Fibroblast of lung (primary cell): ENCODE measurements at regions not wholly inside any gene's neighbourhood (a gene's known extent, or its start where the extent isn't known, plus 50 kb on each side); places are given as distances from the start of the nearest gene placed in this dataset.

ENCODE experiments used
- DNase-seq, 2 donors: peaks; one replicate each; pipeline versions ENCODE4 v3.0.0 to v3.0.0-alpha.2; 2010; ENCODE audit warnings: low read depth in 2 of 2
- H2AFZ ChIP-seq: 2 replicates; pipeline ENCODE4 v1.5.1; 2012; ENCODE audit warnings: low read length, control low read depth, inconsistent platforms
- H3K27ac ChIP-seq: 2 replicates; pipeline ENCODE4 v1.5.1; 2011; ENCODE audit warnings: low read length, control low read depth; ENCODE audit not compliant: insufficient read depth
- H3K27me3 ChIP-seq: 2 replicates; pipeline ENCODE4 v1.5.1; 2011; ENCODE audit warnings: mild to moderate bottlenecking, low read length; ENCODE audit not compliant: control insufficient read depth, insufficient read depth
- H3K36me3 ChIP-seq: 2 replicates; pipeline ENCODE4 v1.5.1; 2011; ENCODE audit warnings: low read length; ENCODE audit not compliant: control insufficient read depth, insufficient read depth
- H3K4me1 ChIP-seq: 2 replicates; pipeline ENCODE4 v1.5.1; 2011; ENCODE audit warnings: low read length; ENCODE audit not compliant: control insufficient read depth, insufficient read depth; ENCODE audit errors: extremely low read depth
- H3K4me2 ChIP-seq: 2 replicates; pipeline ENCODE4 v1.5.1; 2011; ENCODE audit warnings: low read length, control low read depth; ENCODE audit not compliant: insufficient read depth; ENCODE audit errors: extremely low read depth
- H3K4me3 ChIP-seq, 4 experiments: fragments of 200-600 bp in 1 of 4; sonication (generic) in 1 of 4; replicated peaks in 1 of 4; 2 replicates each; pipeline ENCODE4 v1.5.1; 2011 to 2016; ENCODE audit warnings: low read length in 4 of 4, low read depth in 3 of 4, mild to moderate bottlenecking in 3 of 4, control low read depth in 2 of 4, inconsistent platforms in 1 of 4, mixed read lengths in 1 of 4; ENCODE audit not compliant: insufficient read depth in 1 of 4; ENCODE audit errors: control extremely low read depth in 1 of 4
- H3K79me2 ChIP-seq: 2 replicates; pipeline ENCODE4 v1.5.1; 2012; ENCODE audit warnings: mild to moderate bottlenecking, low read length, inconsistent platforms; ENCODE audit not compliant: control insufficient read depth, insufficient read depth
- H3K9ac ChIP-seq: 2 replicates; pipeline ENCODE4 v1.5.1; 2011; ENCODE audit warnings: mild to moderate bottlenecking, low read length, control low read depth; ENCODE audit not compliant: insufficient read depth
- H3K9me3 ChIP-seq: 2 replicates; pipeline ENCODE4 v1.5.1; 2012; ENCODE audit warnings: low read depth, low read length; ENCODE audit not compliant: control insufficient read depth, insufficient read depth
- H4K20me1 ChIP-seq: 2 replicates; pipeline ENCODE4 v1.5.1; 2011; ENCODE audit warnings: low read length; ENCODE audit not compliant: control insufficient read depth, insufficient read depth; ENCODE audit errors: extremely low read depth
- CTCF ChIP-seq, 2 donors: IDR thresholded peaks in 1 of 2; conservative IDR thresholded peaks in 1 of 2; 1 replicate in 1 of 2; 2 replicates in 1 of 2; pipeline ENCODE4 v1.5.1; 2011 to 2012; ENCODE audit warnings: low read length in 2 of 2, control low read depth in 1 of 2, inconsistent platforms in 1 of 2, low read depth in 1 of 2, mild to moderate bottlenecking in 1 of 2
- EZH2 ChIP-seq: IDR thresholded peaks from 2 replicates; pipeline ENCODE4 v1.5.1; 2012; ENCODE audit warnings: low read length, control low read depth, mild to moderate bottlenecking; ENCODE audit errors: missing control alignments

DNA sequence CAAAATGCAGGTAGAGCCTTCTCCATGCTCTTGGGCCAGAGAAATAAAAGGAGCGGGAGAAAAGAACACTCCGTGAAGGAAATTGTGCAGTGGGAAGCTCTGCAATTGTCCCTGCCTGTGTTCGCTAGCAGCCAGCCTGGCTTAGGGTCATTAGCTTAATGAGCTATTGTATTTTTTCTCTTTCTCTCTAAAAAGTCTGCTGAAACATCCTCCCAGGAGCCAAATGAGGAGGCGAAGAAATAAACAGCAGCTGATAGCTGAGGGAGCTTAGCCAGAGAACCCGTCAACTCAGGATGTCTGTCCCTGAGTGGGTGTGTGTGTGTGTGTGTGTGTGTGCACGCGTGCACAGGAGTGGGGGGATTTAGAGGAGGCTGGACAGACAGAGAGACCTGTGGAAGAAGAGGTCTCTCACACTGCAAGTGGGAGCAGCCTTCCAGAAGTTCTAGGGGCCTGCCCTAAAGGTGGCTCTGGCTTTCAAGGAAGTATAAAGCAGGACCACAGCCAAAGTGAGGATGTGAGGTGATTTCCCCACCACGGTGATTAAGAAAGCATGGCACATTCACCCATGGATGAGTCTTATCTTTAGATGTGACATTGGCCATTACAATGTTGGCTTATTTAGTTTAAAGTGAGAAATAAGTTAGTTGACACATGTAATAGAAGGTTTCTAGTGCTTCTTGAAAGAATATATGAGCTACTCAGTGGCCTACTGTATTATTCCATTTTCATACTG is 690.4 kb downstream of the RNF144A start:
- Histone ChIP-seq H3K79me2 (no peaks in the 10 kb centered on the region), H3K4me1 (no peaks in the 10 kb centered on the region)
- TF ChIP-seq EZH2 (no peak), CTCF (conservative IDR thresholded peaks at IDR 0.05 in 1 of 2, IDR thresholded peaks at IDR 0.05 in 1 of 2; ENCODE audit: low read depth in 1 of 2, low read length in 2 of 2) (no peak)

DNA sequence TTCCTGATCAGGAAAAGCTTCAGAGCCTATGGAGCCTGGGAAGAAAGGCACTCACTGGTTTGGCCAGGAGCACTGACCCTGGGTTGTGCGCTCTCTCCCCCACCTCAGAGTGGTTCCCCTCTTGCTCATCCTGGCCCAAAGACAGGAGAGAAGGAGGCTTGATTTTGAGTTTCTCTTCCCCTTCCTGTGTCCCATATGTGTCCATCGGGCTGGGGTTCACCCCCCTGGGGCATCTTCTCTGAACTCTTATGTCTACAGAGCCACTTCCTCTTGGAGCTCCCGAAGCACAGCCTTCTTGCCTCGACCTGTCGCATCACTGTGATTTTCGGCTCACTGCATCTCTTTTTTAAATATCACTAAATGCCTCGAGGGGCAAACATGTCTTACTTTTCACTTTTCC is 692.3 kb downstream of the RNF144A start:
- Histone ChIP-seq H3K4me2 (no peak overlapping the region), H3K36me3 (no peaks in the 10 kb centered on the region), H3K9me3 (no peaks in the 10 kb centered on the region), H3K4me1 (no peaks in the 10 kb centered on the region), H3K27me3 (no peaks in the 10 kb centered on the region), H3K27ac (no peak overlapping the region), H3K9ac (no peak overlapping the region), H4K20me1 (no peaks in the 10 kb centered on the region), H3K79me2 (no peaks in the 10 kb centered on the region), H2AFZ (no peak overlapping the region), H3K4me3 (no peak overlapping the region)
- no peak for DNase-seq
- TF ChIP-seq EZH2, result no peak
- TF ChIP-seq CTCF (conservative IDR thresholded peaks at IDR 0.05 in 1 of 2, IDR thresholded peaks at IDR 0.05 in 1 of 2; ENCODE audit: low read depth in 1 of 2, low read length in 2 of 2), result no peak

More for the DNA sequence above, 690.4 kb downstream of the RNF144A start:
- no peaks in the 10 kb centered on the region for H4K20me1 ChIP-seq
- DNase-seq, result no peak
- no peak overlapping the region for H3K4me3 ChIP-seq
- H3K9me3 ChIP-seq, result no peaks in the 10 kb centered on the region
- H3K36me3 ChIP-seq, result no peaks in the 10 kb centered on the region
- no peak overlapping the region for H3K4me2 ChIP-seq
- H3K27ac ChIP-seq, result no peak overlapping the region
- no peak overlapping the region for H2AFZ ChIP-seq
- H3K27me3 ChIP-seq, result no peaks in the 10 kb centered on the region
- no peak overlapping the region for H3K9ac ChIP-seq

DNA sequence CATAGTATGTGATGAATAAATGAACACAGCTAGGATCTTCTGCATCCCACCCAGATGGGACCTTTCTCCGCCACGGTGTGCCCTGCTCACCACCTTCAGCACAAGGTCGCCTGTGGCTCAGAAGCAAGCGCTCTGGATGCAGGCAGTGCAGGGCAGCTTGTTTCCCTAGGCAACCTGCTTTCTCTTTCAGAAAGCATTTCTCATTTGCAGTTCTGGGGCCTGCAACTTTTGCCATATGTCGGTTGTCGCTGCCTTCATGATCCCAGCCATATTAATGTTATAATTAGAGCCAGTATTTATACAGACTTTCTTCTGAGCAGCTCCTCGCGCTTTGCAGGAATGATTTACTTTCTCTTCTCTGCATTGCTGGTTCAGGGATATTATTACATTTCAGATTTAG is 692.8 kb downstream of the RNF144A start:
- Histone ChIP-seq H3K27ac (no peak overlapping the region), H2AFZ (no peak overlapping the region), H4K20me1 (no peaks in the 10 kb centered on the region), H3K36me3 (no peaks in the 10 kb centered on the region), H3K9ac (no peak overlapping the region), H3K9me3 (no peaks in the 10 kb centered on the region), H3K4me1 (no peaks in the 10 kb centered on the region), H3K4me3 (no peak overlapping the region), H3K27me3 (no peaks in the 10 kb centered on the region), H3K4me2 (no peak overlapping the region), H3K79me2 (no peaks in the 10 kb centered on the region)
- TF ChIP-seq EZH2, result no peak
- no peak for TF ChIP-seq CTCF (conservative IDR thresholded peaks at IDR 0.05 in 1 of 2, IDR thresholded peaks at IDR 0.05 in 1 of 2; ENCODE audit: low read depth in 1 of 2, low read length in 2 of 2)
- no peak for DNase-seq
